Gastroesophageal sphincter (tissue), 4 donors: ENCODE measurements at regions not wholly inside any gene's neighbourhood (a gene's known extent, or its start where the extent isn't known, plus 50 kb on each side); places are given as distances from the start of the nearest gene placed in this dataset.

Experiments
- ATAC-seq: fragments of 150-250 bp; one replicate; pipeline ENCODE4 v1.9.1; 2016; ENCODE audit warnings: mild to moderate bottlenecking, moderate library complexity
- H3K27ac ChIP-seq, 4 donors: fragments of 200-600 bp; sonication (generic) in 3 of 4; 1 replicate in 3 of 4; 2 replicates in 1 of 4; pipeline ENCODE4 v1.5.1; 2016 to 2019
- H3K27me3 ChIP-seq: fragments of 200-600 bp; sonication (generic); one replicate; pipeline ENCODE4 v1.5.1; 2019
- H3K36me3 ChIP-seq, 2 donors: fragments of 200-600 bp; sonication (generic); one replicate each; pipeline ENCODE4 v1.5.1; 2019; ENCODE audit warnings: control low read depth in 1 of 2
- H3K4me1 ChIP-seq, 3 donors: fragments of 200-600 bp; sonication (generic); 1 replicate in 2 of 3; 2 replicates in 1 of 3; pipeline ENCODE4 v1.5.1; 2016 to 2019; ENCODE audit warnings: control low read depth in 2 of 3
- H3K4me3 ChIP-seq, 2 donors: fragments of 200-600 bp; sonication (generic); one replicate each; pipeline ENCODE4 v1.5.1; 2019; ENCODE audit warnings: mild to moderate bottlenecking in 1 of 2, moderate library complexity in 1 of 2
- H3K9me3 ChIP-seq, 3 donors: fragments of 200-600 bp; sonication (generic); one replicate each; pipeline ENCODE4 v1.5.1; 2017 to 2019; ENCODE audit warnings: control low read depth in 2 of 3
- EP300 ChIP-seq: sonication (generic); formaldehyde crosslinking; IDR thresholded peaks from one replicate; pipeline ENCODE4 v1.6.1; 2017; ENCODE audit warnings: antibody characterized with exemption, mild to moderate bottlenecking
- POLR2A ChIP-seq, 2 donors: fragments of 450-650 bp; IDR thresholded peaks; one replicate each; pipeline ENCODE4 v1.6.1; 2017; ENCODE audit warnings: antibody characterized with exemption in 2 of 2, mild to moderate bottlenecking in 2 of 2, moderate library complexity in 1 of 2
- POLR2AphosphoS5 ChIP-seq: sonication (generic); formaldehyde crosslinking; IDR thresholded peaks from one replicate; pipeline ENCODE4 v1.6.1; 2017; ENCODE audit warnings: antibody characterized with exemption
- WGBS, 2 donors: methylation state at CpG; one replicate each; pipeline ENCODE4 v1.1.5; 2018; ENCODE audit warnings: low coverage in 1 of 2; 5-methylcytosine and 5-hydroxymethylcytosine counted together
- TF ChIP-seq, protein P1 (sequence below), 4 experiments: fragments of 200-600 bp in 2 of 4; fragments of 450-650 bp in 2 of 4; sonication (generic) in 1 of 4; IDR thresholded peaks; one replicate each; pipeline ENCODE4 v1.5.1; 2017 to 2019; ENCODE audit warnings: antibody characterized with exemption in 4 of 4, mild to moderate bottlenecking in 2 of 4, moderate library complexity in 2 of 4

DNA sequence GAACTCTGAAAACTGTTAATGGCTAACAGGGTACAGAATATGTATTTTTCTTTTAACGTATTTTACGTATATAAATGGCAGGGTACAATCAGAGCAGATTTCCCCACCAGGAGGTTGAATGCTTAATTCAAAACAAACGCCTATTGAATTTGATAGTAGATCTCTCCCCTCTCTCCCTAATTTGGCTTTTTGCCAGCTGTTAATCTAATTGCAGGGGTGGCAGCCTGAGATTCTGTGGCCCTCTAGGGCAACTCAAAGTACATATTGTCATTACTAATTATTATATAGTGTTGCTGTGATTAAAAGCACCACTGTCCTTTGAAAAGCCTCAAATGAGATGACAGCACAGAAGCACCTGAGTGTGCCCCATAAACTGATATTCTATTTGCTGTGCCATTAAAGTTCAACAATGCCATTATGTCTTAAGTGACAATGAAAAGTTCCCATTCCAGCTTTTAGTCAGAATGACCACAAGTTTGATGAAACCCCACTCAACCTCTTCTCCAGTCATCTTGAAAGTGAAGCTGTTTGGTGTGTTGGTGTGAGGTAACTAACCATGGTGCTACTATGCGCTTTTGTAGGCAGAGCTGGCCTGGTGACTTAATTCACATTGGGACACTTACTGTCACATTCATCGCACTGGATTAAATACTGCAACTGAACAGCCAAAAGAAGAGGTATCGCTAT is 351.4 kb downstream of the KCNRG start:
- Histone ChIP-seq H3K4me1 (no peaks in the 10 kb centered on the region), H3K27me3 (no peaks in the 10 kb centered on the region), H3K9me3 (no peaks in the 10 kb centered on the region), H3K36me3 (no peaks in the 10 kb centered on the region), H3K4me3 (no peak overlapping the region), H3K27ac (no peak overlapping the region)
- 89 to 96% methylated on average over 4 to 5 of the region's 6 CpGs for WGBS, 2 donors
- no peak for ATAC-seq
- TF ChIP-seq POLR2A (IDR thresholded peaks at IDR 0.05) (no peak), EP300 (no peak), POLR2AphosphoS5 (no peak)
- TF ChIP-seq, protein P1, sequence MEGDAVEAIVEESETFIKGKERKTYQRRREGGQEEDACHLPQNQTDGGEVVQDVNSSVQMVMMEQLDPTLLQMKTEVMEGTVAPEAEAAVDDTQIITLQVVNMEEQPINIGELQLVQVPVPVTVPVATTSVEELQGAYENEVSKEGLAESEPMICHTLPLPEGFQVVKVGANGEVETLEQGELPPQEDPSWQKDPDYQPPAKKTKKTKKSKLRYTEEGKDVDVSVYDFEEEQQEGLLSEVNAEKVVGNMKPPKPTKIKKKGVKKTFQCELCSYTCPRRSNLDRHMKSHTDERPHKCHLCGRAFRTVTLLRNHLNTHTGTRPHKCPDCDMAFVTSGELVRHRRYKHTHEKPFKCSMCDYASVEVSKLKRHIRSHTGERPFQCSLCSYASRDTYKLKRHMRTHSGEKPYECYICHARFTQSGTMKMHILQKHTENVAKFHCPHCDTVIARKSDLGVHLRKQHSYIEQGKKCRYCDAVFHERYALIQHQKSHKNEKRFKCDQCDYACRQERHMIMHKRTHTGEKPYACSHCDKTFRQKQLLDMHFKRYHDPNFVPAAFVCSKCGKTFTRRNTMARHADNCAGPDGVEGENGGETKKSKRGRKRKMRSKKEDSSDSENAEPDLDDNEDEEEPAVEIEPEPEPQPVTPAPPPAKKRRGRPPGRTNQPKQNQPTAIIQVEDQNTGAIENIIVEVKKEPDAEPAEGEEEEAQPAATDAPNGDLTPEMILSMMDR (IDR thresholded peaks at IDR 0.05): no peak

DNA sequence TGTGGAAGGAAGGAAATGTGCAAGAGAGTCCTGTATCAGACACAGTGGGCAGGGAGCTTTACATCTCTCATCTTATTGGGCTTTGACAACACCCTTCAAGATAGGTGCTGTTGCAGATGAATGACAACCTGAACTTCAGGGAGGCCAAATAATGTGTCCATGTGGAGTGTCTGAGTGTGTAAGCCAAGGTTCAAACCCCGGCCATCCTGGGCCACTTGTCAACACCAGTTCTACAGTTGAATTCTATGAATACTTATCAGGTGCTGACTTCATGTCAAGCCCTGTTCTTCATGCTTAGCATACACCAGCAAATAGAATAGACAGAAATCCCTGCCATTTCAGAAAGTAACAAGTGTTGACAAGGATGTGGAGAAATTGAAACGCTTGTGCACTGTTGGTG is 354.4 kb downstream of the KCNRG start:
- Histone ChIP-seq H3K9me3 (no peaks in the 10 kb centered on the region), H3K4me1 (no peaks in the 10 kb centered on the region), H3K27ac (no peak overlapping the region), H3K36me3 (no peaks in the 10 kb centered on the region), H3K4me3 (no peak overlapping the region), H3K27me3 (no peaks in the 10 kb centered on the region)
- TF ChIP-seq POLR2AphosphoS5 (no peak), EP300 (no peak)
- TF ChIP-seq, protein P1 (IDR thresholded peaks at IDR 0.05): no peak
- 82 to 100% methylated on average over 1 to 2 of the region's 2 CpGs for WGBS, 2 donors
- no peak for ATAC-seq

DNA sequence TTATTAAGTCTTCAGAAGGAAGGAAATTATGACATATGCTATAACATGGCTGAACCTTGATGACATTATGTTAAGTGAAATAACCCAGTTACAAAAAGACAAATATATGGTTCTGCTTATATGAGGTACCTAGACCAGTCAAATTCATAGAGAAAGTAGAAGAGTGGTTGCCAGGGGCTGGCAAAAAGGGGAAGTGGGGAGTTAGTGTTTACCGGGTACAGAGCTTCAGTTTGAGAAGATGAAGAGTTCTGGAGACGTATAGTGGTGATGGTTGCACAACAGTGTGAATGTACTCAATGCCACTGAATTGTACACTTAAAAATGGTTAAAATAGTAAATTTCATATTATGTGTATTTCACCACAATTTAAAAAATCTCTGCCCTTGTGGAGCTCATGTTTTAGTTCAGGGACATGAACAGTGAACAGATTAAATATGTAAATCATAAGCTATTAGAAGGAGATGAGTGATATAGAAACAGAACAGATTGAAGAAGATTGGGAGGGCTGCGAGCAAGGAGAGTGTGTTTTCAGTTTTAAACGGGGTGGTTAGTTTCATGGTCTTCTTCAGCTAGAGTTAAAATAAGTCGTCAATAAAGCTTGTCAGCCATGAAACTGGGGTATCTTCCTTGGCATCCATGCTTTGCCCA is 355.2 kb downstream of the KCNRG start:
- no peaks in the 10 kb centered on the region for H3K9me3 ChIP-seq
- H3K27me3 ChIP-seq: no peaks in the 10 kb centered on the region
- no peak overlapping the region for H3K27ac ChIP-seq
- no peaks in the 10 kb centered on the region for H3K36me3 ChIP-seq
- no peak overlapping the region for H3K4me3 ChIP-seq
- WGBS, 2 donors: 70 to 76% methylated on average over 5 of the region's 5 CpGs
- TF ChIP-seq POLR2A (IDR thresholded peaks at IDR 0.05) (no peak), POLR2AphosphoS5 (no peak), EP300 (no peak)
- TF ChIP-seq, protein P1 (IDR thresholded peaks at IDR 0.05): no peak
- no peak for ATAC-seq
- H3K4me1 ChIP-seq: no peaks in the 10 kb centered on the region

DNA sequence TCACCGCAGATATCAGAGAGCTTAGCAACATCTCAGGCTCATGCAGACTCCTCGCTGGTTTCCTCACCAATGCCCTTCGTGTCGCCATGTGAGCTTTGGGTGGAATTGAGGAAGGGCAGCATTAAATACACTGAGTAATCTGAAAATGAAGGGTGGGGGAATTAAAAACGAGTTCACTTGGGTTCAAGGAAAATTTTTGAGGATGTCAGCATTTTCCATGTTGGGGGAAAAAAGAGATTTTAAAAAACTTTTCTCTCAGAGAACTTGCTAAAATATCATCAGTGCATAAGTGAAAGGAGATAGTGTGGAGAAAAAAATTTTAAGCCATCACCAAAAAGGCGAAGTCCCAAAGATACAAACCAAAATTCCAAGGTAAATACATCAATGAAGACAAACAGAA is 359.3 kb downstream of the KCNRG start:
- Histone ChIP-seq H3K27me3 (no peaks in the 10 kb centered on the region), H3K4me1 (no peaks in the 10 kb centered on the region), H3K4me3 (no peak overlapping the region), H3K27ac (no peak overlapping the region), H3K9me3 (no peaks in the 10 kb centered on the region), H3K36me3 (no peaks in the 10 kb centered on the region)
- TF ChIP-seq, protein P1 (IDR thresholded peaks at IDR 0.05): no peak
- TF ChIP-seq EP300 (no peak), POLR2AphosphoS5 (no peak), POLR2A (IDR thresholded peaks at IDR 0.05) (no peak)
- ATAC-seq: no peak
- 84 to 100% methylated on average over 1 to 5 of the region's 6 CpGs for WGBS, 2 donors

DNA sequence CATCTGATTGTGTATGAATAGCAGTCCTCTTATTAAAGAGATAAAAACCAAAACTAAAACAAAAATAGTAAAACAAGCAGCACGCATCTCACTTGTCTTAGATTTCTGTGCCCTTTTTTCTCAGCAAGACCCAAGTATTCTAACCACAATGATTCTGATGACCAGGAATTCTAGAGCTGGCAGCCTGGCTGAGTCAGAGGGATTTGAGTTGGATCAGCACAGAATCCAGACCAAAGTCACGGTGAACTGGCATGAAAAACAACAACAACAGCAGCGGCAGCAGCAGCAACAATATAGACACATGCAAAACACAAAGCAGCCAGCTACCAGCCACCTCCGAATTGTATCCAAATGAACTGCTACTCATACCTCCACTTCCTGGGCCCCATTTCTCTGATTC is 360.5 kb downstream of the KCNRG start:
- Histone ChIP-seq H3K4me3 (no peak overlapping the region), H3K27me3 (no peaks in the 10 kb centered on the region), H3K9me3 (peaks cover 0 to 4% (median 0%) of the 10 kb centered on the region in 3 donors), H3K36me3 (no peaks in the 10 kb centered on the region), H3K4me1 (no peaks in the 10 kb centered on the region), H3K27ac (no peak overlapping the region)
- 53 to 63% methylated on average over 3 to 4 of the region's 4 CpGs for WGBS, 2 donors
- TF ChIP-seq EP300 (no peak), POLR2AphosphoS5 (no peak), POLR2A (IDR thresholded peaks at IDR 0.05) (no peak)
- TF ChIP-seq, protein P1 (IDR thresholded peaks at IDR 0.05): no peak
- ATAC-seq: no peak
